CD4-positive, alpha-beta memory T cell (primary cell): ENCODE measurements at regions not wholly inside any gene's neighbourhood (a gene's known extent, or its start where the extent isn't known, plus 50 kb on each side); places are given as distances from the start of the nearest gene placed in this dataset.

Experiments
- CTCF ChIA-PET: fragments of 350-600 bp; sonication (Branson Sonifier 250); formaldehyde crosslinking; loops from one replicate; lab custom pipeline; 2021; ENCODE audit warnings: inconsistent platforms; ENCODE audit not compliant: partially characterized antibody; lab: Charles Lee
- POLR2A ChIA-PET: fragments of 350-600 bp; sonication (Branson Sonifier 250); formaldehyde crosslinking; loops from one replicate; lab custom pipeline; 2021; ENCODE audit not compliant: partially characterized antibody; lab: Charles Lee
- DNase-seq, 5 donors: peaks; one replicate each; pipeline versions ENCODE4 v3.0.0 to v3.0.0-alpha.2; 2020 to 2022; ENCODE audit warnings: mixed read lengths in 1 of 5
- H3K27ac ChIP-seq: one replicate; pipeline ENCODE4 v1.7.0; 2013; ENCODE audit warnings: low read depth, low read length
- H3K27me3 ChIP-seq: 2 replicates; pipeline ENCODE4 v1.7.0; 2013; ENCODE audit warnings: mild to moderate bottlenecking, low read length, moderate library complexity; ENCODE audit not compliant: insufficient read depth
- H3K36me3 ChIP-seq: 2 replicates; pipeline ENCODE4 v1.7.0; 2013; ENCODE audit warnings: mild to moderate bottlenecking, low read length, moderate library complexity; ENCODE audit not compliant: insufficient read depth
- H3K4me1 ChIP-seq: 2 replicates; pipeline ENCODE4 v1.7.0; 2013; ENCODE audit warnings: mild to moderate bottlenecking, low read length, moderate library complexity; ENCODE audit not compliant: insufficient read depth
- H3K4me3 ChIP-seq, 2 donors: one replicate each; pipeline ENCODE4 v1.7.0; 2013; ENCODE audit warnings: low read length in 2 of 2, mild to moderate bottlenecking in 1 of 2
- H3K9me3 ChIP-seq, 2 donors: one replicate each; pipeline ENCODE4 v1.7.0; 2013; ENCODE audit warnings: low read length in 2 of 2, control low read depth in 1 of 2; ENCODE audit not compliant: control insufficient read depth in 1 of 2
- H3K27ac Mint-ChIP-seq, 7 donors: one replicate each; pipeline ENCODE4 v1.8.0; 2020 to 2021; ENCODE audit warnings: mixed read lengths in 7 of 7, mild to moderate bottlenecking in 6 of 7, inconsistent platforms in 3 of 7, moderate library complexity in 3 of 7
- H3K27me3 Mint-ChIP-seq, 2 donors: one replicate each; pipeline ENCODE4 v1.8.0; 2020 to 2021; ENCODE audit warnings: mixed read lengths in 2 of 2
- H3K36me3 Mint-ChIP-seq, 2 donors: one replicate each; pipeline ENCODE4 v1.8.0; 2020 to 2021; ENCODE audit warnings: mixed read lengths in 2 of 2, inconsistent platforms in 1 of 2, mild to moderate bottlenecking in 1 of 2
- H3K4me1 Mint-ChIP-seq, 4 donors: one replicate each; pipeline ENCODE4 v1.8.0; 2020 to 2021; ENCODE audit warnings: mixed read lengths in 4 of 4, mild to moderate bottlenecking in 1 of 4
- H3K4me3 Mint-ChIP-seq, 8 donors: one replicate each; pipeline ENCODE4 v1.8.0; 2020 to 2021; ENCODE audit warnings: mixed read lengths in 8 of 8, mild to moderate bottlenecking in 7 of 8, moderate library complexity in 6 of 8, inconsistent platforms in 3 of 8
- H3K9me3 Mint-ChIP-seq, 8 donors: one replicate each; pipeline ENCODE4 v1.8.0; 2020 to 2021; ENCODE audit warnings: mixed read lengths in 8 of 8, mild to moderate bottlenecking in 5 of 8, inconsistent platforms in 3 of 8, moderate library complexity in 1 of 8
- intact Hi-C: fragments of 100-400 bp; cut with micrococcal nuclease; formaldehyde crosslinking; loops from one replicate; pipeline ENCODE4 v1.15.1; 2023

DNA sequence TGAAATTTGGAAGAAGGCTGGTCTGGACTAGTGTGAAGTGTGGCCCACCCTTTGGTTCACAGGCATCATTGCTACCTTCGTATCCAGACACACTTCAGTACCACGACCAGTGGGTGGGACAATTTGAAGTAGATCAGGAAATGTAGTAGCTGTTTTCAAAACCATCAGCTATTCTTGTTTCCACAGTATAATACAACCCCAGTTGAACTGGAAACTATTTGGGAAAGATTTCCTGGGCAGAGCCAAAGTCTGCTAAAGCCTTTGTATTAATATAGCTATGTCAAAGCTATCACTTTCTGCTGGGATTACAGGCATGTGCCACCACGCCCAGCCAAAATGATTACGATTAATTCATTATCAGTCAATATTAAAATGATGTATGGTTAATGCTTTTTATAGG is 298.8 kb upstream of the RASGRP1 start:
- Histone ChIP-seq H3K9me3 (no peaks in the 10 kb centered on the region), H3K27ac (no peak overlapping the region), H3K4me1 (no peaks in the 10 kb centered on the region), H3K4me3 (no peak overlapping the region), H3K27me3 (no peaks in the 10 kb centered on the region), H3K36me3 (no peaks in the 10 kb centered on the region)
- intact Hi-C loops = loop anchor here (5.0 kb wide), 1 partner anchor 156 kb away; no protein-coding TSS in a partner anchor
- Mint-ChIP-seq H3K4me1 (no peaks in the 10 kb centered on the region), H3K4me3 (no peak overlapping the region), H3K9me3 (no peaks in the 10 kb centered on the region), H3K36me3 (no peaks in the 10 kb centered on the region), H3K27ac (no peak overlapping the region), H3K27me3 (peaks cover 6 to 8% of the 10 kb centered on the region in 2 donors)
- ChIA-PET CTCF (interaction anchor here (1.0 to 2.1 kb wide), 6 partner anchors 9 to 894 kb away, joined by 3 to 13 read pairs (median 5); no protein-coding TSS in a partner anchor), POLR2A (no interaction called here)
- DNase-seq = no peak

DNA sequence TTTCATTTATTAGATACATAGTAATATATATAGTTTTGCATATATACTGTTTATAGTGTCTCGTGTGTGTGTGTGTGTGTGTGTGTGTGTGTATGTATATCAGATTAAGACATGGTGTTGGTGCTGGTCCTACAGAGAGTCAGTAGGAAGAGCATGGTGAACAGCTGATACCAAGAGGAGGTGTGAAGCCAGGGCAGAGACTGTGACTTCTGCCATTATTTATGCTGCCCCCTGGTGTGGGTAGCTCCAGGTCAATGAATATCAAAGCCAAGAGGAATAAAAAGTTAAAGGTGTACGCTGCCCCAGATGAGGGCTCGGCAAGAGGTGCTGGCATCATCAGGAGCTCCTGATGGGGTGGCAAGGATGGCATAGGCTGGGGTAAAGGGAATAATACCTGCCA is 299.5 kb upstream of the RASGRP1 start:
- intact Hi-C loops = loop anchor here (5.0 kb wide), 1 partner anchor 157 kb away; no protein-coding TSS in a partner anchor
- H3K27me3 ChIP-seq = no peaks in the 10 kb centered on the region
- no peaks in the 10 kb centered on the region for H3K9me3 Mint-ChIP-seq
- peaks cover 6 to 11% of the 10 kb centered on the region in 2 donors for H3K27me3 Mint-ChIP-seq
- ChIA-PET POLR2A (no interaction called here), CTCF (interaction anchor here (1.0 to 2.1 kb wide), 6 partner anchors 9 to 893 kb away, joined by 3 to 13 read pairs (median 5); no protein-coding TSS in a partner anchor)
- no peak overlapping the region for H3K27ac ChIP-seq
- no peaks in the 10 kb centered on the region for H3K9me3 ChIP-seq
- no peaks in the 10 kb centered on the region for H3K4me1 ChIP-seq
- H3K27ac Mint-ChIP-seq = no peak overlapping the region
- DNase-seq = no peak
- H3K4me1 Mint-ChIP-seq = no peaks in the 10 kb centered on the region
- H3K36me3 Mint-ChIP-seq = no peaks in the 10 kb centered on the region
- no peak overlapping the region for H3K4me3 Mint-ChIP-seq
- H3K36me3 ChIP-seq = no peaks in the 10 kb centered on the region
- no peak overlapping the region for H3K4me3 ChIP-seq

DNA sequence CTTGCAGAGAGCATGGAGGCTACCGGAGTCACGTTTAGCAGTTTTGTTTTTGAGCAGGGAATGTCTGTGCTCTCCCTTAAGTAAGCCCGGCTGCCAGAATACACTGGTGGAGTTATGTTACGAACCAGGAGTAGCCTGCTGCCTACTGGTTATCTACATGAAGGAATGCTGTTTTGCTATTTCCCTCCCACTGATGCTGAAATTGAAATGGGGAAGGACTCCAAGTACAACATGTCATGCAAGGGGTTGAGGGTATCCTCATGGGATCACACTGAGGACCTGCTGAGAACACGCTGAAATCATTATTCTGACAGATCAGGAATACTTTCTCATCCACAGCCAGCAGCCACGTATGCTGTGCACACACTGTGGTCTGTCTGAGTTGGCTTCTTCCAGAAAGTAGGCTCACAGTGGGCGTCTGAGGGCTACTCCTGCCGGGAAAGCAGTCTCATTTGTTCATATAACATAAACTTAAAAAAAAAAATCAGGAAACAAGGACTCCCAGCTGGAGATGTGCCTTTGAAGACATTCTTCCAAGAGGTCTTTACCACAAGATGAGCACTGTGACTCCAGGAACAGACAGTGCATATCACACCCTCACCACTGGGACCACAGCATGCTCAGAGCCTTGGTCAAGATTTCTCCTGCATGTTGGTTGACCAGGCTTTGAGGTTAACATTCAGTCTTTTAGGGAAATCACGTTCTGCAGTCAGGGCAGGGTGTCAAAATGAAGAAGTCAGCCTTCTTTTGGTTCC is 300.4 kb upstream of the RASGRP1 start:
- Mint-ChIP-seq H3K36me3 (no peaks in the 10 kb centered on the region), H3K4me1 (no peaks in the 10 kb centered on the region), H3K9me3 (no peaks in the 10 kb centered on the region), H3K27ac (no peak overlapping the region), H3K27me3 (peaks cover 4 to 11% of the 10 kb centered on the region in 2 donors), H3K4me3 (no peak overlapping the region)
- intact Hi-C loops = loop anchor here (5.0 kb wide), 1 partner anchor 158 kb away; no protein-coding TSS in a partner anchor
- Histone ChIP-seq H3K27me3 (no peaks in the 10 kb centered on the region), H3K4me3 (no peak overlapping the region), H3K9me3 (no peaks in the 10 kb centered on the region), H3K4me1 (no peaks in the 10 kb centered on the region), H3K27ac (no peak overlapping the region), H3K36me3 (no peaks in the 10 kb centered on the region)
- DNase-seq = no peak
- POLR2A ChIA-PET = no interaction called here
- CTCF ChIA-PET = interaction anchor here (1.9 to 2.1 kb wide), 3 partner anchors 8 to 424 kb away, joined by 4 to 13 read pairs (median 11); no protein-coding TSS in a partner anchor

DNA sequence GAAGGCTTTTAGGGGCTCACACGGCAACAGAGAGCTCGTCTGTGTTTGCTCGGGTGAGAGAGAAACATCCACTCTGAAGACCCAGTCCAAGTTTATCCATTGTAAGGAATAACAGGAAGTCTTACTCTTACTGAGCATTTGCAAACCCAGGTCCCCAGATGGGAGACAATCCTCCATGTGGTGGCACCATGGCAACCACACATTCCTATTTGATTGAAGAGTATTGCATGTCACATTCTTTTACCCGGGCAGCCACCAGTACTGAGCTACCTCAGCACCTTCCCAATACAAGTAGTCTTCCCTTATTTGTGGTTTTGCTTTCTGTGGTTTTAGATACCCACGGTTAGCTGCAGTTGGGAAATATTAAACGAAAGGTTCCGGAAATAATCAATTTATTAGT is 302.9 kb upstream of the RASGRP1 start:
- Mint-ChIP-seq H3K4me3 (no peak overlapping the region), H3K9me3 (peaks cover 0 to 9% (median under 1%) of the 10 kb centered on the region in 8 donors), H3K27ac (no peak overlapping the region), H3K36me3 (no peaks in the 10 kb centered on the region), H3K4me1 (no peaks in the 10 kb centered on the region), H3K27me3 (peaks cover 4 to 6% of the 10 kb centered on the region in 2 donors)
- H3K4me1 ChIP-seq = no peaks in the 10 kb centered on the region
- H3K9me3 ChIP-seq = no peaks in the 10 kb centered on the region
- intact Hi-C loops = no loop called here
- no peak for DNase-seq
- H3K27me3 ChIP-seq = no peaks in the 10 kb centered on the region
- H3K4me3 ChIP-seq = no peak overlapping the region
- H3K36me3 ChIP-seq = no peaks in the 10 kb centered on the region
- H3K27ac ChIP-seq = no peak overlapping the region
- ChIA-PET CTCF (no interaction called here), POLR2A (no interaction called here)

DNA sequence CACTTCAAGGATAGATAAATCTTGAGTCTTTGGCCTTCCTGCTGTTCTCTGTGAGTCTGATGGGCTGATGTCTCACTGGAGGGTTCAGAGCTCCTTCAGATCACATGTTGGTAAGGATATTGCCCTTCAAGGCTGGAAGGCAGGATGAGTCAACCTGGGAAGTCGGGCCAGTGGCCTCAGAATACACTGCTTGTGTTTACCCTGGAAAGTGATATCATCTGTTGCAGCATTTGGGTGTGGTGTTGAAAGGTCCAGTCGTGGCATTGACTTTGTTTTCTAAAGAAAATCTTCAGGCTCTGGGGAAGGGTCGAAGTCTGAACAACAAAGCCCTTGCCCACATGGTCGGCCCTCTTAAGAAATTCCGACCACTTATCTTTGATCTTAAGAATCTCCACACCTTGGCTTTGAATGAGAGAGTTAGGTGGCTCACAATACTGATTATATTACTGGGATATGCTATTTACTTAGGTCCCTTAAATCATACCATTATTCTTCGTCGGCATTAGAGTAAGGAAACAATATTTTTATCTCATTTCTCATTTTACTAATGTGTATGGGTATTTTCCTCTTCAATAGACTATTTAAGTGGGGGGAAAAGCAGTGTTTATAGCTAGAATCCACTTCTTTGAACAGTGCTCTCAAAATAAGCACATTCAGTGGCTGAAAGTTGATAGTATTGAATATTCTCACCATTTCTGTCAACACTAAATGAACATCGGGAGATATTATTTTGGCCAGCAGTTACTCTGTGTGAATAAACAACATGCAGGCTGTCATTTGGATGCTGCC is 303.9 kb upstream of the RASGRP1 start:
- H3K9me3 ChIP-seq = no peaks in the 10 kb centered on the region
- intact Hi-C loops = no loop called here
- POLR2A ChIA-PET = no interaction called here
- H3K36me3 ChIP-seq = no peaks in the 10 kb centered on the region
- no peaks in the 10 kb centered on the region for H3K36me3 Mint-ChIP-seq
- no peaks in the 10 kb centered on the region for H3K4me1 ChIP-seq
- H3K27ac Mint-ChIP-seq = no peak overlapping the region
- no peak overlapping the region for H3K27ac ChIP-seq
- H3K4me1 Mint-ChIP-seq = no peaks in the 10 kb centered on the region
- H3K4me3 Mint-ChIP-seq = no peak overlapping the region
- H3K27me3 Mint-ChIP-seq = peaks cover 6% of the 10 kb centered on the region in 2 donors
- H3K4me3 ChIP-seq = no peak overlapping the region
- DNase-seq = no peak
- H3K27me3 ChIP-seq = no peaks in the 10 kb centered on the region
- H3K9me3 Mint-ChIP-seq = peaks cover 0 to 9% (median under 1%) of the 10 kb centered on the region in 8 donors
- CTCF ChIA-PET = no interaction called here

DNA sequence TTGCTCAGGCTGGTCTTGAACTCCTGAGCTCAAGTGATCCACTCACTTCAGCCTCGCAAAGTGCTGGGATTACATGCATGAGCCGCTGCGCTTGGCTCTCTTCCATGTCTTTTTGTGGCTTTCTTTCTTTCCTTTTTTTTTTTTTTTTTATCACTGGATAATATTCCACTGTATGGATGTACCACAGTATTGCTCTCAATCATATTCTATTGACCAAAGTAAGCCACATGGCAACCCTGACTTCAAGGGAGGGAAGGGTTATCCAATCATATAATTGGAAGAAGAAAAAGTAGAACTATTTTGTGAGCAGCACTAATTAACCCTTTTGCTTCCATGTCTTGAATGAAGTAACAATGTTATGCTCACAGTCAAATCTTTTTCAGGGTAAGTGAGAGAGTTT is 307.0 kb upstream of the RASGRP1 start:
- Mint-ChIP-seq H3K9me3 (peaks cover 0 to 9% (median under 1%) of the 10 kb centered on the region in 8 donors), H3K4me3 (no peak overlapping the region), H3K27ac (no peak overlapping the region), H3K4me1 (no peaks in the 10 kb centered on the region), H3K36me3 (no peaks in the 10 kb centered on the region), H3K27me3 (peaks cover 4 to 8% of the 10 kb centered on the region in 2 donors)
- DNase-seq = no peak
- Histone ChIP-seq H3K4me1 (no peaks in the 10 kb centered on the region), H3K27ac (no peak overlapping the region), H3K36me3 (no peaks in the 10 kb centered on the region), H3K9me3 (no peaks in the 10 kb centered on the region), H3K27me3 (no peaks in the 10 kb centered on the region), H3K4me3 (no peak overlapping the region)
- ChIA-PET POLR2A (no interaction called here), CTCF (no interaction called here)
- intact Hi-C loops = no loop called here

DNA sequence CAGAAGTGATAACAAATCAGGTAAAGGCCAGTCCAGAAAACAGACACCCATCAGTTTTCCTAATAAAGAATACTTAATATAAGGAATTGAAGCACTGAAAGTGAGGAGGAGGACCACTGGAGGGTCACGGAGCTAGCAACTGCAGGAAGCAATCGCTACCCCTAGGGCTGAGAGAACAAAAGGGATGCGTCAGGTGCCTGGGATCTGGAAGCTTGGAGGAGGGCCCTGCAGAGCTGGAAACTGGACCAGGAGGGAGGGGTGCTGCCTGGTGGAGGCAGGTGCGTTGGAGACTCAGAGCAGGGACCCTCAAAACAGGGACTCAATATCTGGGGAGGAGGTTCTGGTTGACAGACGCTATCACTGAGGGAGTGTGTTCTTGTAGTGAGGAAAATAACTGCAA is 308.1 kb upstream of the RASGRP1 start:
- H3K4me3 ChIP-seq = no peak overlapping the region
- no peak for DNase-seq
- no peaks in the 10 kb centered on the region for H3K27me3 ChIP-seq
- Mint-ChIP-seq H3K27ac (no peak overlapping the region), H3K4me3 (no peak overlapping the region), H3K9me3 (peaks cover 0 to 9% (median under 1%) of the 10 kb centered on the region in 8 donors), H3K36me3 (no peaks in the 10 kb centered on the region), H3K27me3 (peaks cover 4 to 8% of the 10 kb centered on the region in 2 donors), H3K4me1 (no peaks in the 10 kb centered on the region)
- CTCF ChIA-PET = interaction anchor here (1.2 kb wide), 1 partner anchor 9 kb away, joined by 4 read pairs; no protein-coding TSS in a partner anchor
- intact Hi-C loops = no loop called here
- no peaks in the 10 kb centered on the region for H3K4me1 ChIP-seq
- no peaks in the 10 kb centered on the region for H3K9me3 ChIP-seq
- H3K27ac ChIP-seq = no peak overlapping the region
- H3K36me3 ChIP-seq = no peaks in the 10 kb centered on the region
- POLR2A ChIA-PET = no interaction called here
